ENCODE measurements at regions not wholly inside any gene's neighbourhood (a gene's known extent, or its start where the extent isn't known, plus 50 kb on each side); places are given as distances from the start of the nearest gene placed in this dataset.

- TF ChIP-seq, protein P1, sequence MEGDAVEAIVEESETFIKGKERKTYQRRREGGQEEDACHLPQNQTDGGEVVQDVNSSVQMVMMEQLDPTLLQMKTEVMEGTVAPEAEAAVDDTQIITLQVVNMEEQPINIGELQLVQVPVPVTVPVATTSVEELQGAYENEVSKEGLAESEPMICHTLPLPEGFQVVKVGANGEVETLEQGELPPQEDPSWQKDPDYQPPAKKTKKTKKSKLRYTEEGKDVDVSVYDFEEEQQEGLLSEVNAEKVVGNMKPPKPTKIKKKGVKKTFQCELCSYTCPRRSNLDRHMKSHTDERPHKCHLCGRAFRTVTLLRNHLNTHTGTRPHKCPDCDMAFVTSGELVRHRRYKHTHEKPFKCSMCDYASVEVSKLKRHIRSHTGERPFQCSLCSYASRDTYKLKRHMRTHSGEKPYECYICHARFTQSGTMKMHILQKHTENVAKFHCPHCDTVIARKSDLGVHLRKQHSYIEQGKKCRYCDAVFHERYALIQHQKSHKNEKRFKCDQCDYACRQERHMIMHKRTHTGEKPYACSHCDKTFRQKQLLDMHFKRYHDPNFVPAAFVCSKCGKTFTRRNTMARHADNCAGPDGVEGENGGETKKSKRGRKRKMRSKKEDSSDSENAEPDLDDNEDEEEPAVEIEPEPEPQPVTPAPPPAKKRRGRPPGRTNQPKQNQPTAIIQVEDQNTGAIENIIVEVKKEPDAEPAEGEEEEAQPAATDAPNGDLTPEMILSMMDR (IDR thresholded peaks at IDR 0.05; ENCODE audit: insufficient read depth, low read length), result no peak
- TF ChIP-seq, protein P2, sequence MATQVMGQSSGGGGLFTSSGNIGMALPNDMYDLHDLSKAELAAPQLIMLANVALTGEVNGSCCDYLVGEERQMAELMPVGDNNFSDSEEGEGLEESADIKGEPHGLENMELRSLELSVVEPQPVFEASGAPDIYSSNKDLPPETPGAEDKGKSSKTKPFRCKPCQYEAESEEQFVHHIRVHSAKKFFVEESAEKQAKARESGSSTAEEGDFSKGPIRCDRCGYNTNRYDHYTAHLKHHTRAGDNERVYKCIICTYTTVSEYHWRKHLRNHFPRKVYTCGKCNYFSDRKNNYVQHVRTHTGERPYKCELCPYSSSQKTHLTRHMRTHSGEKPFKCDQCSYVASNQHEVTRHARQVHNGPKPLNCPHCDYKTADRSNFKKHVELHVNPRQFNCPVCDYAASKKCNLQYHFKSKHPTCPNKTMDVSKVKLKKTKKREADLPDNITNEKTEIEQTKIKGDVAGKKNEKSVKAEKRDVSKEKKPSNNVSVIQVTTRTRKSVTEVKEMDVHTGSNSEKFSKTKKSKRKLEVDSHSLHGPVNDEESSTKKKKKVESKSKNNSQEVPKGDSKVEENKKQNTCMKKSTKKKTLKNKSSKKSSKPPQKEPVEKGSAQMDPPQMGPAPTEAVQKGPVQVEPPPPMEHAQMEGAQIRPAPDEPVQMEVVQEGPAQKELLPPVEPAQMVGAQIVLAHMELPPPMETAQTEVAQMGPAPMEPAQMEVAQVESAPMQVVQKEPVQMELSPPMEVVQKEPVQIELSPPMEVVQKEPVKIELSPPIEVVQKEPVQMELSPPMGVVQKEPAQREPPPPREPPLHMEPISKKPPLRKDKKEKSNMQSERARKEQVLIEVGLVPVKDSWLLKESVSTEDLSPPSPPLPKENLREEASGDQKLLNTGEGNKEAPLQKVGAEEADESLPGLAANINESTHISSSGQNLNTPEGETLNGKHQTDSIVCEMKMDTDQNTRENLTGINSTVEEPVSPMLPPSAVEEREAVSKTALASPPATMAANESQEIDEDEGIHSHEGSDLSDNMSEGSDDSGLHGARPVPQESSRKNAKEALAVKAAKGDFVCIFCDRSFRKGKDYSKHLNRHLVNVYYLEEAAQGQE (IDR thresholded peaks at IDR 0.05; ENCODE audit: insufficient replicate concordance, low read depth), result no peak
- TF ChIP-seq GABPA (IDR thresholded peaks at IDR 0.05; ENCODE audit: low read depth) (no peak), POLR2AphosphoS5 (IDR thresholded peaks at IDR 0.05; ENCODE audit: low read depth) (no peak)
These were observed 78.7 kb upstream of the ACTBL2 start for GRCh38 chr5:57561231-57561842.
